A673 (cell line): ENCODE measurements at regions not wholly inside any gene's neighbourhood (a gene's known extent, or its start where the extent isn't known, plus 50 kb on each side); places are given as distances from the start of the nearest gene placed in this dataset.

ENCODE experiments used
- BruUV-seq: library from RNA; stranded (reverse); fragments of 400-500 nt; replicated peaks from 2 replicates; lab custom pipeline; 2021; lab: Mats Ljungman, UMichigan
- CTCF ChIA-PET: fragments of 300-600 bp; sonication (Branson Sonifier 250); formaldehyde crosslinking; loops from one replicate; lab custom pipeline; 2022; ENCODE audit warnings: antibody characterized with exemption; lab: Charles Lee
- POLR2A ChIA-PET: fragments of 300-600 bp; sonication (Branson Sonifier 250); formaldehyde crosslinking; loops from one replicate; lab custom pipeline; 2022; ENCODE audit warnings: antibody characterized with exemption; ENCODE audit not compliant: low non-redundant PET; lab: Charles Lee
- DNase-seq: peaks from one replicate; pipeline ENCODE4 v3.0.0-alpha.2; 2015; ENCODE audit warnings: low spot score
- H3K27ac ChIP-seq: fragments of 200-600 bp; sonication (generic); 2 replicates; pipeline ENCODE4 v1.5.1; 2016; ENCODE audit warnings: mixed run types, low read depth, mild to moderate bottlenecking, mixed read lengths, antibody characterized with exemption, low read length; ENCODE audit not compliant: poor library complexity, severe bottlenecking
- H3K27me3 ChIP-seq: fragments of 200-600 bp; sonication (generic); replicated peaks from 2 replicates; pipeline ENCODE4 v1.6.1; 2017; ENCODE audit warnings: mixed run types, low read depth, mild to moderate bottlenecking, mixed read lengths, antibody characterized with exemption, low read length; ENCODE audit not compliant: insufficient read depth, poor library complexity
- H3K36me3 ChIP-seq: fragments of 200-600 bp; sonication (generic); 2 replicates; pipeline ENCODE4 v1.6.1; 2016; ENCODE audit warnings: mixed run types, mild to moderate bottlenecking, mixed read lengths, antibody characterized with exemption, low read length; ENCODE audit not compliant: insufficient read depth, poor library complexity, severe bottlenecking
- H3K4me1 ChIP-seq: fragments of 200-600 bp; sonication (generic); 2 replicates; pipeline ENCODE4 v1.6.1; 2017; ENCODE audit warnings: mixed run types, mild to moderate bottlenecking, mixed read lengths, antibody characterized with exemption, low read length; ENCODE audit not compliant: insufficient read depth, poor library complexity, severe bottlenecking
- H3K4me3 ChIP-seq: fragments of 200-600 bp; sonication (generic); 2 replicates; pipeline ENCODE4 v1.5.1; 2016; ENCODE audit warnings: low read depth, mixed run types, mild to moderate bottlenecking, mixed read lengths, low read length; ENCODE audit not compliant: poor library complexity, severe bottlenecking
- H3K9me3 ChIP-seq: fragments of 200-600 bp; sonication (generic); 2 replicates; pipeline ENCODE4 v1.6.1; 2016; ENCODE audit warnings: mixed run types, low read depth, mild to moderate bottlenecking, mixed read lengths, antibody characterized with exemption, low read length; ENCODE audit not compliant: poor library complexity, severe bottlenecking
- EZH2 ChIP-seq: fragments of 200-600 bp; sonication (generic); IDR thresholded peaks from 2 replicates; pipeline ENCODE4 v1.6.1; 2017; ENCODE audit warnings: borderline replicate concordance, low read depth, mild to moderate bottlenecking, mixed read lengths, antibody characterized with exemption, low read length; ENCODE audit not compliant: poor library complexity, severe bottlenecking
- intact Hi-C: fragments of 100-400 bp; cut with micrococcal nuclease; formaldehyde crosslinking; loops from one replicate; pipeline ENCODE4 v1.10.0; 2022; ENCODE audit not compliant: unreplicated experiment
- TF ChIP-seq, protein P1 (sequence below): fragments of 300-800, 200-600 bp; sonication (generic); conservative IDR thresholded peaks from 2 replicates; pipeline ENCODE4 v1.5.1; 2017; ENCODE audit warnings: low read depth, mild to moderate bottlenecking, antibody characterized with exemption, low read length, moderate library complexity, mixed read lengths

DNA sequence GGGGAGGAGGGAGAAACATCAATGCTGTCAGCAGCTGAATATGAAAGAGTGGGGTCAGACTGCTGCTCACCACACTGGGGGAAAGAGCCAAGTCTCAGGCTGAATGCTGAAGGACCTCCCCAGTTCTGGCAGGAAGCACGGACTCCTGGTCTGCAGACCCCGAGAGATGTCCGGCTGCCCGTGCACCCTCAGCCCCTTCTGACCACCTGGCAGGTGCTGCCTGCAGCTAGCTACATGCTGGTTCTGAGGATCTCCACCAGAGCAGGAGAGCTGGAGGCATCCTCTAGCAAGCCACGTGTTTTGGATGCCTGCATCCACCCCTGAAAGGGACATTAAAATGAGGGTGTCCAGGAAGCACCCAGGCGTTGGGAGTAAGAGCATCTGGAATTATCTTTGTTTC is 74.2 kb downstream of the HTR5A start:
- TF ChIP-seq EZH2: no peak
- TF ChIP-seq, protein P1, sequence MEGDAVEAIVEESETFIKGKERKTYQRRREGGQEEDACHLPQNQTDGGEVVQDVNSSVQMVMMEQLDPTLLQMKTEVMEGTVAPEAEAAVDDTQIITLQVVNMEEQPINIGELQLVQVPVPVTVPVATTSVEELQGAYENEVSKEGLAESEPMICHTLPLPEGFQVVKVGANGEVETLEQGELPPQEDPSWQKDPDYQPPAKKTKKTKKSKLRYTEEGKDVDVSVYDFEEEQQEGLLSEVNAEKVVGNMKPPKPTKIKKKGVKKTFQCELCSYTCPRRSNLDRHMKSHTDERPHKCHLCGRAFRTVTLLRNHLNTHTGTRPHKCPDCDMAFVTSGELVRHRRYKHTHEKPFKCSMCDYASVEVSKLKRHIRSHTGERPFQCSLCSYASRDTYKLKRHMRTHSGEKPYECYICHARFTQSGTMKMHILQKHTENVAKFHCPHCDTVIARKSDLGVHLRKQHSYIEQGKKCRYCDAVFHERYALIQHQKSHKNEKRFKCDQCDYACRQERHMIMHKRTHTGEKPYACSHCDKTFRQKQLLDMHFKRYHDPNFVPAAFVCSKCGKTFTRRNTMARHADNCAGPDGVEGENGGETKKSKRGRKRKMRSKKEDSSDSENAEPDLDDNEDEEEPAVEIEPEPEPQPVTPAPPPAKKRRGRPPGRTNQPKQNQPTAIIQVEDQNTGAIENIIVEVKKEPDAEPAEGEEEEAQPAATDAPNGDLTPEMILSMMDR: no peak
- Histone ChIP-seq H3K4me3 (no peak overlapping the region), H3K4me1 (no peaks in the 10 kb centered on the region), H3K9me3 (no peaks in the 10 kb centered on the region), H3K36me3 (no peaks in the 10 kb centered on the region), H3K27ac (no peak overlapping the region), H3K27me3 (peaks cover 68% of the 10 kb centered on the region)
- ChIA-PET POLR2A (no interaction called here), CTCF (no interaction called here)
- intact Hi-C loops: no loop called here
- DNase-seq: no peak
- BruUV-seq: no TSS peak

DNA sequence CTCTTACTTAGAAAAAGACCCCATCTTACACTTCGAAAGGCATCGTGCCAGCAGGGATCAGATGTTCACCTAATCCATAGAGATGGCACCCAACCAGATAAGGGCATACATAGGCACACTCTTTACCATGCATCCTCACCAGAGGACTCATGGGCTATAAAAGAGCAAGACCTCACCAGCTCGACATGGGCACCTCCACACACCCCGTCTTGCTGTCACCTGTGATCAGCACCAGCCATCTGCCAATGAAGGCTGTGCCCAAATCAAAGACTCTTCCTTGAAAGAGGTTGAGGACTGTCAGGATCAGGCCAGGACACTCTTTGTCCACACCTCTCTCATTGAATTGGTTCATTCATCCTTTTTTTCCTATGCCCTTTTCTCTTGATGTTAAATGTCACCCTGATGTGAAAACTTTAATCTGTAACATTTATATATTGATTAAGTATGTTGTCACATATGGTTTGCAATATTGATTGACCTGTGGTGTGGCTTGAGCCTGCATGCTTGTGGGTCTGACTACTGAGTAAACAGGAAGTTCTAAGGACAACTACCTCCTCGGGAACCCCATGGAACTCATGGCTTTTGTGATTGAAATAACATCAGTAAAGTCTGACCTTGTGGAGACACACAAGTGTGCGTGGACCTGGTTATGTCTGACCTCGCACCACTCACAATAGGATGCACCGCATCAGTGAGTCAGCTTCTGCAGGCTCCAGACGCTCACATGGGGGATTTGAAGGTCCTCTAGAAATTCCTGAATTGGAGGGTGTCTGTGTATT is 75.5 kb downstream of the HTR5A start:
- DNase-seq: no peak
- ChIA-PET CTCF (no interaction called here), POLR2A (no interaction called here)
- no peak overlapping the region for H3K27ac ChIP-seq
- TF ChIP-seq, protein P1: no peak
- no peak for TF ChIP-seq EZH2
- no peak overlapping the region for H3K4me3 ChIP-seq
- H3K27me3 ChIP-seq: peaks cover 68% of the 10 kb centered on the region
- no peaks in the 10 kb centered on the region for H3K4me1 ChIP-seq
- intact Hi-C loops: no loop called here
- no peaks in the 10 kb centered on the region for H3K36me3 ChIP-seq
- no peaks in the 10 kb centered on the region for H3K9me3 ChIP-seq
- BruUV-seq: no TSS peak

DNA sequence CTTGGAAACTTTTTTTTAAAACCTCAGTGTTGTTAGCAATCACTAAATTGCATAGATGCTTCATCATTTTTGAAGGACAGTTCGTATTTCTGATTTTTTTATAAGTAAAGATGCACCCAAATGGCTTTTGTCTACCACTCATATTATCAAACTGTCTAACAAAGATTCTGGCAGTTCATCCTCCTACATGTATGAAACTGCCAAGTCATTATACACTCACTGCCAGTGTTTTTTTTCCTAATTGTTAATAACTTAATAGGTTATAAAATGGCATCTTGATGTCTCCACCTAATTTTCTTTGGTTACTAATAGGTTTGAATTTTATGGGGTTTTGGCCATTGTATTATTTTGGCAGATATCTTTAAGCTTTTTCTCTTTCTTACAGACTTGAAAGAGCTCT is 77.0 kb downstream of the HTR5A start:
- no peaks in the 10 kb centered on the region for H3K36me3 ChIP-seq
- peaks cover 56% of the 10 kb centered on the region for H3K27me3 ChIP-seq
- CTCF ChIA-PET: no interaction called here
- H3K4me3 ChIP-seq: no peak overlapping the region
- intact Hi-C loops: no loop called here
- no peaks in the 10 kb centered on the region for H3K4me1 ChIP-seq
- H3K27ac ChIP-seq: no peak overlapping the region
- no peaks in the 10 kb centered on the region for H3K9me3 ChIP-seq
- POLR2A ChIA-PET: no interaction called here
- DNase-seq: no peak
- BruUV-seq: no TSS peak
- TF ChIP-seq, protein P1: no peak
- TF ChIP-seq EZH2: no peak
